ENCODE measurements at regions not wholly inside any gene's neighbourhood (a gene's known extent, or its start where the extent isn't known, plus 50 kb on each side); places are given as distances from the start of the nearest gene placed in this dataset.

DNA sequence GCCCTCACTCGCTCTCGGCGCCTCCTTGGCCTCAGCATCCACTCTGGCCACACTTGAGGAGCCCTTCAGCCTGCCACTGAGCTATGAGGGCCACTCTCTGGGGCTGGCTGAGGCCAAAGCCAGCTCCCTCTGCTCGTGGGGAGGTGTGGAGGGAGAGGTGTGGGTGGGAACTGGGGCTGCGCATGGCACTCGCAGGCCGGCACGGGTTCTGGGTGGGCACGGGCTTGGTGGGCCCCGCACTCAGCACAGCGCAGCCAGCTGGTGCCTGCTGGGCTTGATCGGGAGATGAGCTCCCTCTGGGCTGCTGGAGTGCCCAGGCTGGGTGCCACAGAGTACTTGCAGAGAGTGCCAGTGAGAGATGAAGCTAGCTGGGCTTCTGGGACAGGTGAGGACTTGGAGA lies 875.5 kb downstream of the XPNPEP1 start:
- no peak overlapping the region for H2BK120ac ChIP-seq (replicated peaks; ENCODE audit: low read depth, low read length)
- H3K14ac ChIP-seq (ENCODE audit: insufficient read length) = no peak overlapping the region
- H3K27me3 ChIP-seq (replicated peaks in 1 of 4; ENCODE audit: control insufficient read depth in 3 of 4, extremely low read depth in 1 of 4, insufficient read depth in 3 of 4, low read length in 3 of 4) = no peaks in the 10 kb centered on the region
- H3K36me3 ChIP-seq (ENCODE audit: control insufficient read depth in 2 of 4, insufficient read depth in 4 of 4, low read length in 3 of 4) = no peaks in the 10 kb centered on the region
- no peaks in the 10 kb centered on the region for H3K23me2 ChIP-seq (ENCODE audit: low read depth, low read length)
- H3K79me2 ChIP-seq (ENCODE audit: control insufficient read depth in 1 of 2, insufficient read depth in 2 of 2, low read length in 2 of 2) = no peaks in the 10 kb centered on the region
- H3K4me3 ChIP-seq (ENCODE audit: extremely low read depth in 1 of 4, insufficient read depth in 2 of 4, low read depth in 3 of 4, low read length in 4 of 4) = no peak overlapping the region
- H2BK20ac ChIP-seq (ENCODE audit: low read length) = no peak overlapping the region
- no peak for TF ChIP-seq JUND (IDR thresholded peaks at IDR 0.05; ENCODE audit: low read length)
- no peak for TF ChIP-seq TAF1 (IDR thresholded peaks at IDR 0.05; ENCODE audit: low read depth, low read length)
- TF ChIP-seq PHF8 (conservative IDR thresholded peaks at IDR 0.05; ENCODE audit: low read depth, low read length) = no peak
- TF ChIP-seq CHD2 (IDR thresholded peaks at IDR 0.05; ENCODE audit: low read length) = no peak
- TF ChIP-seq, protein P1, sequence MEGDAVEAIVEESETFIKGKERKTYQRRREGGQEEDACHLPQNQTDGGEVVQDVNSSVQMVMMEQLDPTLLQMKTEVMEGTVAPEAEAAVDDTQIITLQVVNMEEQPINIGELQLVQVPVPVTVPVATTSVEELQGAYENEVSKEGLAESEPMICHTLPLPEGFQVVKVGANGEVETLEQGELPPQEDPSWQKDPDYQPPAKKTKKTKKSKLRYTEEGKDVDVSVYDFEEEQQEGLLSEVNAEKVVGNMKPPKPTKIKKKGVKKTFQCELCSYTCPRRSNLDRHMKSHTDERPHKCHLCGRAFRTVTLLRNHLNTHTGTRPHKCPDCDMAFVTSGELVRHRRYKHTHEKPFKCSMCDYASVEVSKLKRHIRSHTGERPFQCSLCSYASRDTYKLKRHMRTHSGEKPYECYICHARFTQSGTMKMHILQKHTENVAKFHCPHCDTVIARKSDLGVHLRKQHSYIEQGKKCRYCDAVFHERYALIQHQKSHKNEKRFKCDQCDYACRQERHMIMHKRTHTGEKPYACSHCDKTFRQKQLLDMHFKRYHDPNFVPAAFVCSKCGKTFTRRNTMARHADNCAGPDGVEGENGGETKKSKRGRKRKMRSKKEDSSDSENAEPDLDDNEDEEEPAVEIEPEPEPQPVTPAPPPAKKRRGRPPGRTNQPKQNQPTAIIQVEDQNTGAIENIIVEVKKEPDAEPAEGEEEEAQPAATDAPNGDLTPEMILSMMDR (IDR thresholded peaks at IDR 0.05; ENCODE audit: control extremely low read depth in 1 of 3, insufficient read depth in 1 of 3, low read depth in 1 of 3, low read length in 3 of 3) = no peak
- H3K4me2 ChIP-seq (ENCODE audit: insufficient read depth in 1 of 2, low read depth in 2 of 2, low read length in 2 of 2) = no peak overlapping the region
- FAIRE-seq = no peak
- no peak overlapping the region for H3K27ac ChIP-seq (ENCODE audit: low read depth, low read length)
- H2BK5ac ChIP-seq (ENCODE audit: low read depth, low read length) = no peak overlapping the region
- CTCF ChIA-PET (ENCODE audit: partially characterized antibody) = interaction anchor here (0.6 to 0.9 kb wide), 2 partner anchors 14 to 138 kb away, joined by 3 read pairs; no protein-coding TSS in a partner anchor
- no peak overlapping the region for H3K56ac ChIP-seq (replicated peaks; ENCODE audit: insufficient read length, low read depth, low read length)
- H4K20me1 ChIP-seq (replicated peaks in 1 of 2; ENCODE audit: control insufficient read depth in 1 of 2, insufficient read depth in 2 of 2, low read length in 2 of 2) = no peaks in the 10 kb centered on the region
- H2AFZ ChIP-seq (ENCODE audit: low read length) = no peak overlapping the region
- H3K23ac ChIP-seq (ENCODE audit: insufficient read length) = no peak overlapping the region
- H3K4ac ChIP-seq (replicated peaks; ENCODE audit: insufficient read length, low read depth, low read length) = no peak overlapping the region
- no peak overlapping the region for H2BK12ac ChIP-seq (ENCODE audit: low read depth, low read length)
- 100% methylated on average over 6 of the region's 12 CpGs; no CpG with 5 or more reads in 1 of the 2 experiments for WGBS, 2 experiments (ENCODE audit: extremely low coverage in 1 of 2, insufficient coverage in 1 of 2, insufficient read length in 1 of 2, insufficient replicate concordance in 2 of 2, low coverage in 1 of 2, low lambda C conversion rate in 2 of 2, missing lambda C conversion rate in 1 of 2)
- H3K9me3 ChIP-seq (ENCODE audit: insufficient read depth in 2 of 2, low read depth in 1 of 2, low read length in 1 of 2) = peaks cover 0 to 8% of the 10 kb centered on the region in 2 experiments; a peak in 2 of 4 replicates
- no peak overlapping the region for H3K18ac ChIP-seq (ENCODE audit: extremely low read depth, low read length)
- H4K8ac ChIP-seq (ENCODE audit: extremely low read depth, insufficient read depth, low read length) = no peak overlapping the region
- H2BK15ac ChIP-seq (ENCODE audit: low read length) = no peak overlapping the region
- H3K79me1 ChIP-seq (ENCODE audit: low read depth, low read length) = no peaks in the 10 kb centered on the region
- DNase-seq (ENCODE audit: low read depth in 1 of 2, low spot score in 2 of 2) = no peak
- H4K91ac ChIP-seq (replicated peaks; ENCODE audit: insufficient read length, low read length) = no peak overlapping the region
- POLR2A ChIA-PET (ENCODE audit: partially characterized antibody) = no interaction called here
- H2AK5ac ChIP-seq (ENCODE audit: low read depth, low read length) = no peak overlapping the region
- H3K9ac ChIP-seq (replicated peaks in 1 of 4; ENCODE audit: extremely low read depth in 1 of 4, low read depth in 3 of 4, low read length in 3 of 4) = no peak overlapping the region
- H3K4me1 ChIP-seq (replicated peaks in 1 of 4; ENCODE audit: control insufficient read depth in 3 of 4, insufficient read depth in 4 of 4, low read length in 3 of 4) = no peaks in the 10 kb centered on the region
- no peak overlapping the region for H4K5ac ChIP-seq (ENCODE audit: insufficient read length, low read depth, low read length)
